ENCODE measurements at regions not wholly inside any gene's neighbourhood (a gene's known extent, or its start where the extent isn't known, plus 50 kb on each side); places are given as distances from the start of the nearest gene placed in this dataset.
"Not testable (repeated sequence)": the region's sequence is repeated elsewhere in the genome, so short reads cannot be mapped to it uniquely, and the experiment has no call there.

DNA sequence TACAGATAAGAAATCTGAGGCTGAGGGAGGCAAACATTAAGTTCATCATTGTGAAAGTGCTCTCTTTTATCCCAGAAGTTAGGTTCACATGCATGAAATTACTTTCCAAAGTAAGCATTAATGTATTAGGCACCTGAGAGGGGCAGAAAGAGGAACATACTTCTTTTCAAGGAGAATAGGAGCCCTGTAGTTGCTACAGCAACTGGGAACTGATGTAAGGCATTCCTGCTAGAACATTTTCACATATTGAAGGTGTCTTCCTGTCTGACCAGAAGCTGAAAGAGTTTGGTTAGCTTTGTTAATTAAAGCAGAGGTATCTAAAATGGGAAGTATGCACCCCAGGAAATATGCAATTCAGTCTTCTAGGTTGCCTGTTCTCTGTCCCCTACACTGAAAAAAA lies 65.5 kb upstream of the ZBTB20 start:
- POLR2A ChIA-PET (ENCODE audit: unreplicated experiment), result no interaction called here

DNA sequence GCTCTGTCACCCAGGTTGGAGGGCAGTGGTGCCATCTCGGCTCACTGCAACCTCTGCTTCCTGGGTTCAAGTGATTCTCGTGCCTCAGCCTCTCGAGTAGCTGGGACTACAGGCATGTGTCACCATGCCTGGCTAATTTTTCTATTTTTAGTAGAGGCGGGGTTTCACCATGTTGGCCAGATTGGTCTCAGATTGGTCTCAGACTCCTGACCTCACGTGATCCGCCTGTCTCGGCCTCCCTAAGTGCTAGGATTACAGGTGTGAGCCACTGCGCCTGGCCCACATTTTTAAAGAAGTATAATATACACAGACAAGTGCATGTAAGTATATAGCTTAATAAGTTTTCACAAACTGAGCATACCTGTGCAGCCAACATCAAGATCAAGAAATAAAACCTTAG lies 66.0 kb upstream of the ZBTB20 start:
- H3K56ac ChIP-seq (ENCODE audit: extremely low read depth, insufficient read depth, low read length); intact Hi-C loops (cut with micrococcal nuclease); H2BK15ac ChIP-seq (ENCODE audit: low read depth, low read length); H2AK5ac ChIP-seq (ENCODE audit: low read depth, low read length); dilution Hi-C loops (cut with HindIII; ENCODE audit: low sequenced_read_pairs, unreplicated experiment); H3K36me3 ChIP-seq (ENCODE audit: control insufficient read depth, insufficient read depth, low read length); H4K91ac ChIP-seq (ENCODE audit: insufficient read depth, low read depth, low read length); in situ Hi-C loops (cut with MboI; ENCODE audit: low sequenced_read_pairs); H3K4ac ChIP-seq (ENCODE audit: low read depth, low read length); ATAC-seq (ENCODE audit: low read depth); H4K20me1 ChIP-seq (ENCODE audit: insufficient read depth, low read length); H3K18ac ChIP-seq (ENCODE audit: low read depth, low read length); H3K4me1 ChIP-seq (ENCODE audit: control insufficient read depth, insufficient read depth, low read length); POLR2A ChIA-PET (ENCODE audit: unreplicated experiment); H4K5ac ChIP-seq (ENCODE audit: low read depth, low read length); H3K9me1 ChIP-seq (ENCODE audit: insufficient read depth, low read length); H4K8ac ChIP-seq (ENCODE audit: low read depth in 2 of 2, low read length in 2 of 2); H3K4me2 ChIP-seq (ENCODE audit: low read depth, low read length); H2AFZ ChIP-seq (replicated peaks; ENCODE audit: low read length, poor library complexity); H2BK5ac ChIP-seq (ENCODE audit: low read depth, low read length, poor library complexity, severe bottlenecking); H3K79me1 ChIP-seq (ENCODE audit: low read depth in 1 of 2, low read length in 2 of 2); BruUV-seq (replicated peaks); H3K9me3 ChIP-seq (ENCODE audit: control insufficient read depth, insufficient read depth, low read length); H2BK120ac ChIP-seq (ENCODE audit: low read depth, low read length); DNase-seq; H3K9ac ChIP-seq (ENCODE audit: low read depth, low read length); H3K14ac ChIP-seq (replicated peaks; ENCODE audit: low read depth, low read length); H3K27ac ChIP-seq (ENCODE audit: insufficient read depth, low read length); H3K23ac ChIP-seq (ENCODE audit: low read depth, low read length); H2BK20ac ChIP-seq (ENCODE audit: low read depth, low read length); H3K4me3 ChIP-seq (ENCODE audit: insufficient read depth, low read depth, low read length); H3K27me3 ChIP-seq (ENCODE audit: control insufficient read depth, insufficient read depth, low read length); H2AK9ac ChIP-seq (replicated peaks; ENCODE audit: low read depth, low read length, poor library complexity): not testable (repeated sequence)
- CTCF ChIA-PET, result interaction anchor here (0.7 to 1.1 kb wide), 2 partner anchors 474 to 570 kb away, joined by 4 read pairs; no protein-coding TSS in a partner anchor
- 59% methylated on average over 2 of the region's 8 CpGs; no CpG with 5 or more reads in 1 of the 2 experiments for WGBS, 2 experiments (ENCODE audit: extremely low coverage in 2 of 2, insufficient read length in 1 of 2)

More for the DNA sequence above, 65.5 kb upstream of the ZBTB20 start:
- H3K4me3 ChIP-seq (ENCODE audit: insufficient read depth, low read depth, low read length), result no peak overlapping the region
- H3K36me3 ChIP-seq (ENCODE audit: control insufficient read depth, insufficient read depth, low read length), result no peaks in the 10 kb centered on the region
- no peak overlapping the region for H2BK20ac ChIP-seq (ENCODE audit: low read depth, low read length)
- no peak overlapping the region for H3K4ac ChIP-seq (ENCODE audit: low read depth, low read length)
- no peak overlapping the region for H3K23ac ChIP-seq (ENCODE audit: low read depth, low read length)
- BruUV-seq (replicated peaks), result no TSS peak
- H3K18ac ChIP-seq (ENCODE audit: low read depth, low read length), result no peak overlapping the region
- H4K5ac ChIP-seq (ENCODE audit: low read depth, low read length), result no peak overlapping the region
- no peak overlapping the region for H3K27ac ChIP-seq (ENCODE audit: insufficient read depth, low read length)
- no peak overlapping the region for H4K91ac ChIP-seq (ENCODE audit: insufficient read depth, low read depth, low read length)
- no peak overlapping the region for H2AK5ac ChIP-seq (ENCODE audit: low read depth, low read length)
- ATAC-seq (ENCODE audit: low read depth) (no peak), DNase-seq (no peak)
- dilution Hi-C loops (cut with HindIII; ENCODE audit: low sequenced_read_pairs, unreplicated experiment) (no loop called here), intact Hi-C loops (cut with micrococcal nuclease) (no loop called here), in situ Hi-C loops (cut with MboI; ENCODE audit: low sequenced_read_pairs) (no loop called here)
- H3K79me1 ChIP-seq (ENCODE audit: low read depth in 1 of 2, low read length in 2 of 2), result no peaks in the 10 kb centered on the region
- no peak overlapping the region for H4K8ac ChIP-seq (ENCODE audit: low read depth in 2 of 2, low read length in 2 of 2)
- no peak overlapping the region for H2BK15ac ChIP-seq (ENCODE audit: low read depth, low read length)
- H3K9me1 ChIP-seq (ENCODE audit: insufficient read depth, low read length), result no peaks in the 10 kb centered on the region
- H2BK5ac ChIP-seq (ENCODE audit: low read depth, low read length, poor library complexity, severe bottlenecking), result no peak overlapping the region
- H4K20me1 ChIP-seq (ENCODE audit: insufficient read depth, low read length), result no peaks in the 10 kb centered on the region
- no peaks in the 10 kb centered on the region for H3K27me3 ChIP-seq (ENCODE audit: control insufficient read depth, insufficient read depth, low read length)
- no peak overlapping the region for H2BK120ac ChIP-seq (ENCODE audit: low read depth, low read length)
- H2AFZ ChIP-seq (replicated peaks; ENCODE audit: low read length, poor library complexity), result no peak overlapping the region
- H2AK9ac ChIP-seq (replicated peaks; ENCODE audit: low read depth, low read length, poor library complexity), result no peak overlapping the region
- H3K4me2 ChIP-seq (ENCODE audit: low read depth, low read length), result no peak overlapping the region
- CTCF ChIA-PET, result interaction anchor here (0.7 to 1.1 kb wide), 2 partner anchors 474 to 571 kb away, joined by 4 read pairs; no protein-coding TSS in a partner anchor
- no peak overlapping the region for H3K14ac ChIP-seq (replicated peaks; ENCODE audit: low read depth, low read length)
- H3K4me1 ChIP-seq (ENCODE audit: control insufficient read depth, insufficient read depth, low read length), result no peaks in the 10 kb centered on the region
- no peak overlapping the region for H3K9ac ChIP-seq (ENCODE audit: low read depth, low read length)
- H3K56ac ChIP-seq (ENCODE audit: extremely low read depth, insufficient read depth, low read length), result no peak overlapping the region
- TF ChIP-seq BHLHE40 (IDR thresholded peaks at IDR 0.05; ENCODE audit: low read depth, low read length) (no peak), MXI1 (IDR thresholded peaks at IDR 0.05; ENCODE audit: borderline replicate concordance, low read depth, low read length) (no peak), NFE2L2 (IDR thresholded peaks at IDR 0.05; ENCODE audit: low read depth, low read length) (no peak)
- H3K9me3 ChIP-seq (ENCODE audit: control insufficient read depth, insufficient read depth, low read length), result no peaks in the 10 kb centered on the region
